GM12878 (cell line): ENCODE measurements at regions not wholly inside any gene's neighbourhood (a gene's known extent, or its start where the extent isn't known, plus 50 kb on each side); places are given as distances from the start of the nearest gene placed in this dataset.

Experiments used
- BCL3 ChIP-seq: IDR thresholded peaks from 2 replicates; pipeline ENCODE4 v1.6.1; 2011; ENCODE audit warnings: borderline replicate concordance, low read depth, mild to moderate bottlenecking, moderate library complexity, low read length; ENCODE audit not compliant: insufficient read depth, poor library complexity, severe bottlenecking
- BMI1 ChIP-seq: fragments of 450-650 bp; IDR thresholded peaks from 2 replicates; pipeline ENCODE4 v1.6.1; 2016; ENCODE audit warnings: mild to moderate bottlenecking, moderate library complexity, borderline replicate concordance
- CEBPZ ChIP-seq: fragments of 150-350 bp; IDR thresholded peaks from 2 replicates; pipeline ENCODE4 v1.6.1; 2016; ENCODE audit warnings: low read depth, low read length
- CHD1 ChIP-seq: IDR thresholded peaks from 2 replicates; pipeline ENCODE4 v1.6.1; 2012; ENCODE audit warnings: low read depth, low read length, improper control_type of control experiment
- DPF2 ChIP-seq: fragments of 450-650 bp; IDR thresholded peaks from 2 replicates; pipeline ENCODE4 v1.6.1; 2017; ENCODE audit warnings: mild to moderate bottlenecking
- EP300 ChIP-seq, 2 experiments: fragments of 150-350 bp in 1 of 2; IDR thresholded peaks; 2 replicates each; pipeline ENCODE4 v1.6.1; 2011 to 2012; ENCODE audit warnings: low read depth in 2 of 2, low read length in 2 of 2, borderline replicate concordance in 1 of 2, improper control_type of control experiment in 1 of 2, inconsistent platforms in 1 of 2; ENCODE audit not compliant: control insufficient read depth in 1 of 2
- JUNB ChIP-seq: IDR thresholded peaks from 2 replicates; pipeline ENCODE4 v1.6.1; 2016; ENCODE audit warnings: antibody characterized with exemption, mild to moderate bottlenecking
- MYB ChIP-seq: fragments of 150-350 bp; IDR thresholded peaks from 2 replicates; pipeline ENCODE4 v1.6.1; 2014; ENCODE audit warnings: mild to moderate bottlenecking, low read depth, low read length, borderline replicate concordance
- SMAD5 ChIP-seq: IDR thresholded peaks from 2 replicates; pipeline ENCODE4 v1.6.1; 2016; ENCODE audit warnings: antibody characterized with exemption, low read depth
- SMARCA5 ChIP-seq: fragments of 450-650 bp; IDR thresholded peaks from 2 replicates; pipeline ENCODE4 v1.6.1; 2017; ENCODE audit warnings: mild to moderate bottlenecking

GRCh38 chr10:84948644-84949043, 620.3 kb downstream of the CCSER2 start (continued):
- TF ChIP-seq CEBPZ (no peak), EP300 (IDR thresholded peaks at IDR 0.05; ENCODE audit: borderline replicate concordance in 1 of 2, control insufficient read depth in 1 of 2, low read depth in 2 of 2, low read length in 2 of 2) (no peak), BMI1 (no peak), JUNB (no peak), BCL3 (no peak), SMAD5 (no peak), MYB (no peak), DPF2 (no peak), CHD1 (no peak), SMARCA5 (no peak)
